NCI-H526 treated with DMSO at 0.1 percent for 48 hours (cell line): ENCODE measurements at regions not wholly inside any gene's neighbourhood (a gene's known extent, or its start where the extent isn't known, plus 50 kb on each side); places are given as distances from the start of the nearest gene placed in this dataset.
"Not testable (repeated sequence)": the region's sequence is repeated elsewhere in the genome, so short reads cannot be mapped to it uniquely, and the experiment has no call there.

ENCODE experiments used
- DNase-seq: peaks from one replicate; lab custom pipeline; 2025; lab: John Stamatoyannopoulos, UW

DNA sequence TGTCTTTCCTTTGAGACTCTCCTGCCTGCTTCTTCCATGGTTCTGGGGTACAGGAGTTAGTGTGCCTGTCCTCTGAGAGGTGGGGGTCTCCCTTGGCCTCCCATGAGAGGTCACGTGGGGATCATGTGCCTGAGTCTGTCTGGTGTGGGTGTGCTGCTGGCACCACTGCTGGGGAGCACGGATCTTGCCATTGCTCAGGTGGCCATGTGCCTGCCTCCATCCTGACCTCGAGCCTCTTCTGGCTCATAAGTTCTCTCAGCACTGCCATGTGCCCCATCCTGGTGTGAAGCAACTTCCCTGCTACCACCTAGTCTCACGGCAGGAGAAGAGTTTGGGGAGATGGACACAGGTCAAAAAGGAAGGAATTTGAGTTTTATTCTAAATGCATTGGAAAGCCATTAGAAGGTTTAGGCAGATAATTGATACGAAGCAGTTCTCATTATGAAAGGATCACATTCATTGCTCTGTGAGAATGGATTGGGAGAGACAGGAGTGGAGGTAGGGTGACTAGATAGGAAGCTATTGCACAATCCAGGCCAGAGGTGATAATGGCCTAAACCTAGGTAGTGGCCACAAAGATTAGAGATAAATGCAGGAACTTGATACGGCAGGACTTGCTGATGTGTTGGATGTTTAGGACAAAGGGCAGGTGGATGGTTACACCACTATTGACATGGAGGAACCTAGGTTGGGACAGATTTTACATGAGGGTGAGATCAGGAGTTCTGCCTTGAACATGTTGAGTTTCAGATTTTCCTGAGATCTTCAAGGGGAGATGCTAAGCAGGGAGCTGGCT lies 173.0 kb upstream of the RORA start:
- DNase-seq, result no peak

GRCh38 chr15:61398310-61398709 lies 169.2 kb upstream of the RORA start:
- DNase-seq, result no peak

DNA sequence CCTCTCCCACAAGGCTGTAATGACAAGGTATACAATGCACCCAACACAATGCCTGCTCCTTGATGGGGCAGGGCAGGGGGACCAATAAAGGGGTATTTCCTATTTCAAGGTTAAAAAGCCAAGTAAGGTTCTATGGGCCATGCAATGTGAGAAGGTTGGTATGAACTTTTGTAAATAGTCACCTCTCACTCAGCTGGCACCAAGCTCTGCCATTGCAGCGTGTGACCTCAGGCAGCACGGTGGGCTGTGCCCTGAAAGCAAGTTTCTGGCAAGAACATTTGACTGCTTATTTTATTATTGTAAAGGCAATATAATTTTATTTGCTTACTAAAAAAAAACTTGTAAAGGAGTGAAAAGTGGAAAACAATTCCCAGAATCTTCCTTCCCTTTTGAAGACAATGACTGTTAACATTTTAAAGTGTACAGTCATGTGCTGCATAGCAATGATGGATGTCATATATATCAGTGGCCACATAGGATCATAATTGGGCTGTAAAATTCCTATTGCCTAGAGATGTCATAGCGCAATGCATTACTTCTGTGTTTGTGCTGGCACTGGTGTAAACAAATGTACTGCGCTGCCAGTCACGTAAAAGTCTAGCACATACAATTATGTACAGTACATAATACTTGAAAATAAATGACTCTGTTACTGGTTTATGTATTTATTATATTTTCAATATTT lies 167.3 kb upstream of the RORA start:
- DNase-seq, result no peak

- DNase-seq, result no peak
Observed at GRCh38 chr15:61393949-61394348, 164.8 kb upstream of the RORA start.

DNA sequence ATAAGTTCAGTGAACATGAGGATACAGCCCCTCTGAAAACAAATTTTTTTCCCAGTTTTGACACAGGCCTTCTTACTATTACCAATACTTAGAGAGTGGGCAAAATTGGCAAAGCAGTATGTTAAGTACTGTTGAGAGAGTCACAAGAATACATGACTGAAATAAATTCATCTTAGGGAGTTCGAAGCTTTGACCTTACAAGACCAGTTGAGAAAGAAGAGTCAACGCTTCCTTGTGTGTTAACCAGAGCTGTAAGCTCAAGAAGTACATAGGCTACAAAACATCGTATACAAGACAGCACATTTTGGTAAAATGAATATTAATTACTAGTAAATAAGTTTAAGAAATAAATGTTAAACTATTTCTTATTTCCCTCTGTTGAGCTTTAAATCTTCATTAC lies 164.4 kb upstream of the RORA start:
- no peak for DNase-seq

DNA sequence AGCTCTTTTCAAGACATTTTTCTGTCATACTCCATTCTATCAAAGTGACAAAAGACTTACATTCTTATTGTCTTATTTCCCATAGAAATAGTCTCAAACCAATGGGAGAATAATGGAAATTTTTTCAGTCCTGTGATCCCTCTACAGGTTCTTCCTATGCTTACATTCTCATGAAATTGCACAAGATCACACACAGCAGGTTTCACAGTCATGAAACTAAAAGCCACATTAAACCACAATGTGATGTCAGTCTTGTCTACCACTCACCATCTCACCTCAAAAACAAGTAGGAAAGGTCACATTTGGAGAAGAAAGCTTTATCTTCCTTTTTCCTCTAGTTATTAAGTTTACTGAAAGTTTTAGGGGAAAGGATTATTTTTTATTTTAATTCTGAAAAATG lies 161.0 kb upstream of the RORA start:
- DNase-seq, result no peak

- no peak for DNase-seq
Observed at GRCh38 chr15:61389334-61390028, 160.4 kb upstream of the RORA start.

DNA sequence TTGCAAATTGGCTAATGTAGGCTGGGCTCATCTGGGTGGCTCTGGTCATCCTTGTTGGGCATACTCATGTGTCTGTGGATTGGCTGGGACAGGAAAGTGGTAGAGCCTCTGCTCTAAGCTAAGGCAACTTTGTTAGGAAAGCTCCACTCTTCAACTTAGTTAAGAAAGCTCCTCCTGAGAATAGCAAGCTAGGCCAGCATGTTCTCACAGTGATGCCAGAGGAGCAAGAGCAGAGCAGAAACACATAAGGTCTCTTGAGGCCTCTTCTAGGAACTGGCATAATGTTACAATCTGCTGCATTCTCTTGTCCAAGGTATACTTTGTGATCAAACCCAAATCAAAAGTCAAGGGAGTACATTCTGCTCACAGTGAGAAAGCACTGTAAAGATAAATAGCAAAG lies 158.6 kb upstream of the RORA start:
- no peak for DNase-seq

GRCh38 chr15:61383421-61383820 lies 154.3 kb upstream of the RORA start:
- DNase-seq, result no peak

GRCh38 chr15:61382927-61383326 lies 153.8 kb upstream of the RORA start:
- no peak for DNase-seq

- DNase-seq, result no peak
Observed at GRCh38 chr15:61381501-61381900, 152.4 kb upstream of the RORA start.

DNA sequence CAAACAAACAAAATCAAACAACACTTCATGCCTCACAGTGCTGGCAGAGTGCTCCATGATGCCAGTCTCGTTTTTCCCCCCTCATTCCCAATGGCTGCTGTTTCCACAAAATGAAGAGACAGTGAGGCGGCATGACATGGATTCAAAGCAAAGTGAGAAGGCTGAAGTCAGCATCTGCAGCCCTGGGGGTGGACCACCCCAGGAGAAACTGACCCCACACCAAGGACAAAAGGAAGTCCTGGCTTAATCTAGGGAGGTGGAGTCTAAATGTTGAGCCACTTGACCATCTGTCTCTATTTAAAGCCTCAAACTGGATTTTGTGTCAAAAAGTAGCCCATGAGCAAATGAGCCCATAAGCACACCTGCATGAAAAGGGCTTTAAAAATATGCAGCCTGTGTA lies 151.2 kb upstream of the RORA start:
- no peak for DNase-seq

DNA sequence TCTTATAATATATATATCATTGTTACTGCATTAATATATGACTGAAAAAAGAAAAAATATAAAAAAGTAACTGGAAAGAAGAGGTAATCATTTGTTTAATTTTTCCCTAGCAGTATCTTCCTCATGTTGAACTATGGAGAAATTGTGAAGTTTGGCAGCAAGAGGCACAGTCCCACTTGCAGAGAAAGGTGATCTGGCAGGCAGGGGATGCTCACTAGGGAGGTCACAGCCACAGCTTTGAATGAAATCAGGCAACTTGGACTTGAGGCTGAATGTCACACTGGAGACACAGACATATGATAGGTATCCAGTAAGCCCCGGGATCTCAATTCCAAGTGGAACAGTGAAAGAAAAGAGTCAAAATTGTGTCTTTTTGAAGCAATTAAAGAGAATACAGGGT lies 149.9 kb upstream of the RORA start:
- DNase-seq, result no peak

GRCh38 chr15:61376961-61377360 lies 147.9 kb upstream of the RORA start:
- no peak for DNase-seq

- no peak for DNase-seq
Observed at GRCh38 chr15:61376516-61376915, 147.4 kb upstream of the RORA start.

GRCh38 chr15:61374848-61375247 lies 145.7 kb upstream of the RORA start:
- DNase-seq, result no peak

DNA sequence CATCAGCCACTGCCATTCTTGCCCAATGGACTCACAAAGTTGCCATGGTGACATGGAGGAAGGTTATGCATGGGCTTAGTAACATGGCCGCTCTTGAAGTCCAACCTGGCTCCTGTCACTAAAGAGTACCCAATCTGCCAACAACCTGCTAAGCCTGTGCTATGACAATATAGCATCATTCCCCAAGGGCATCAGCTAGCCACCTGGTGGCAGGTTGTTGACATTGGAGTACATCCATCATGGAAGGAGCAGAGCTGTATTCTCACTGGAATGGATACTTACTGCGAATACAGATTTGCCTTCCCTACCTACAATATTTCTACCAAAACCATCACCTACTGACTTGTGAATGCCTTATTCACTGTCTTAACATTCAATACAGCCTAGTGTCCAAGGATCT lies 138.9 kb upstream of the RORA start:
- no peak for DNase-seq

- no peak for DNase-seq
Observed at GRCh38 chr15:61364871-61365270, 135.8 kb upstream of the RORA start.

GRCh38 chr15:61362912-61363311 lies 133.8 kb upstream of the RORA start:
- not testable (repeated sequence) for DNase-seq

GRCh38 chr15:61344293-61344692 lies 115.2 kb upstream of the RORA start:
- DNase-seq, result no peak

- no peak for DNase-seq
Observed at GRCh38 chr15:61342390-61342789, 113.3 kb upstream of the RORA start.

DNA sequence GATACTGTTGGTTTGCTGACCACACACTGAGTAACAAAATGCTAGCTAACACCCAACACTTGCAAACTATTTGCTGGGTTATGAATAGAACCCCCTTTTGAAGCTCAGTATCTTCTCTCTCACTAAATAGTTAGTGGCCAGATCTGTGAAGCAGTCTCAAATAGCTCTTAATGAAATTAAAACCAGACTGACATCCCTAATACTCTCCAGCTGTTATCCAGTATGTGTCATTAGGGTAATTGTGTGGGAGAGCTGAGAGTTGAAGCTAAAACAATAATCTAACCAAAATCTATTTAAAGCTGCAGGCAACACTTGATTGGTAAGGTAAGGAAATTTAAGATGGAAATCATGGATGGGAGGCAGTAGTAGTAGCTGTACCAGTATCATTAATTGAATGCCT lies 110.4 kb upstream of the RORA start:
- no peak for DNase-seq

GRCh38 chr15:61337541-61337940 lies 108.4 kb upstream of the RORA start:
- no peak for DNase-seq
